Common myeloid progenitor, CD34-positive (primary cell): ENCODE measurements at regions not wholly inside any gene's neighbourhood (a gene's known extent, or its start where the extent isn't known, plus 50 kb on each side); places are given as distances from the start of the nearest gene placed in this dataset.
"Not testable (repeated sequence)": the region's sequence is repeated elsewhere in the genome, so short reads cannot be mapped to it uniquely, and the experiment has no call there.

Source experiments
- CTCF ChIA-PET: fragments of 350-600 bp; sonication (Branson Sonifier 250); formaldehyde crosslinking; loops from one replicate; lab custom pipeline; 2021; ENCODE audit warnings: antibody characterized with exemption; lab: Charles Lee
- POLR2A ChIA-PET: fragments of 350-600 bp; sonication (Branson Sonifier 250); formaldehyde crosslinking; loops from one replicate; lab custom pipeline; 2021; ENCODE audit warnings: antibody characterized with exemption; lab: Charles Lee
- DNase-seq, 3 donors: peaks; one replicate each; pipeline versions ENCODE4 v3.0.0 to v3.0.0-alpha.2; 2013
- H3K27ac ChIP-seq, 2 experiments: 1 replicate in 1 of 2; 2 replicates in 1 of 2; pipeline ENCODE4 v1.7.0; 2013; ENCODE audit warnings: inconsistent platforms in 2 of 2, low read length in 2 of 2, mild to moderate bottlenecking in 2 of 2, low read depth in 1 of 2, moderate library complexity in 1 of 2; ENCODE audit not compliant: severe bottlenecking in 2 of 2, insufficient read depth in 1 of 2, poor library complexity in 1 of 2
- H3K27me3 ChIP-seq, 5 experiments: replicated peaks in 2 of 5; 1 replicate in 3 of 5; 2 replicates in 2 of 5; pipeline versions ENCODE4 v1.6.1 to v1.7.0; 2013; ENCODE audit warnings: low read length in 4 of 5, mild to moderate bottlenecking in 2 of 5, moderate library complexity in 2 of 5, inconsistent platforms in 1 of 5; ENCODE audit not compliant: insufficient read depth in 5 of 5, control insufficient read depth in 4 of 5
- H3K36me3 ChIP-seq, 4 experiments: 1 replicate in 2 of 4; 2 replicates in 2 of 4; pipeline versions ENCODE4 v1.6.1 to v1.7.0; 2013; ENCODE audit warnings: low read length in 3 of 4, control low read depth in 1 of 4, mild to moderate bottlenecking in 1 of 4; ENCODE audit not compliant: control insufficient read depth in 4 of 4, insufficient read depth in 4 of 4
- H3K4me1 ChIP-seq, 4 experiments: 1 replicate in 3 of 4; 2 replicates in 1 of 4; pipeline versions ENCODE4 v1.6.1 to v1.7.1; 2013; ENCODE audit warnings: low read length in 3 of 4, mild to moderate bottlenecking in 3 of 4, control low read depth in 1 of 4, inconsistent platforms in 1 of 4, moderate library complexity in 1 of 4; ENCODE audit not compliant: control insufficient read depth in 4 of 4, insufficient read depth in 4 of 4; ENCODE audit errors: control extremely low read depth in 1 of 4
- H3K4me3 ChIP-seq, 7 experiments: 1 replicate in 4 of 7; 2 replicates in 3 of 7; pipeline versions ENCODE4 v1.5.1 to v1.7.0; 2013; ENCODE audit warnings: mild to moderate bottlenecking in 7 of 7, low read length in 6 of 7, moderate library complexity in 6 of 7, inconsistent platforms in 2 of 7, low read depth in 2 of 7, control low read depth in 1 of 7; ENCODE audit not compliant: insufficient read depth in 4 of 7, control insufficient read depth in 1 of 7; ENCODE audit errors: extremely low read depth in 1 of 7
- H3K9me3 ChIP-seq, 5 experiments: 1 replicate in 4 of 5; 2 replicates in 1 of 5; pipeline versions ENCODE4 v1.6.1 to v1.7.1; 2013; ENCODE audit warnings: low read length in 4 of 5, mild to moderate bottlenecking in 2 of 5, inconsistent platforms in 1 of 5, low read depth in 1 of 5, moderate library complexity in 1 of 5; ENCODE audit not compliant: control insufficient read depth in 4 of 5, insufficient read depth in 2 of 5; ENCODE audit errors: control extremely low read depth in 1 of 5
- WGBS: methylation state at CpG from one replicate; pipeline ENCODE4 v1.1.5; 2013; ENCODE audit not compliant: insufficient coverage; 5-methylcytosine and 5-hydroxymethylcytosine counted together

- 100% methylated on average over 4 of the region's 5 CpGs for WGBS
- Histone ChIP-seq H3K36me3 (no peaks in the 10 kb centered on the region), H3K4me3 (no peak overlapping the region), H3K4me1 (no peaks in the 10 kb centered on the region), H3K27ac (no peak overlapping the region), H3K9me3 (peaks cover 0 to 3% (median 0%) of the 10 kb centered on the region in 5 experiments), H3K27me3 (no peaks in the 10 kb centered on the region)
- DNase-seq, result no peak
- ChIA-PET POLR2A (no interaction called here), CTCF (no interaction called here)
Observed at GRCh38 chr11:38517991-38518390, 1920.0 kb upstream of the RAG2 start.

GRCh38 chr11:38512830-38513229, 1914.8 kb upstream of the RAG2 start:
- H3K4me3 ChIP-seq, CTCF ChIA-PET, DNase-seq, H3K27ac ChIP-seq, H3K4me1 ChIP-seq, H3K36me3 ChIP-seq, H3K9me3 ChIP-seq, H3K27me3 ChIP-seq, POLR2A ChIA-PET: not testable (repeated sequence)
- no CpG with 5 or more reads among the region's 3 CpGs for WGBS

- Histone ChIP-seq H3K9me3 (no peaks in the 10 kb centered on the region), H3K4me3 (no peak overlapping the region), H3K4me1 (no peaks in the 10 kb centered on the region), H3K27ac (no peak overlapping the region), H3K36me3 (no peaks in the 10 kb centered on the region), H3K27me3 (no peaks in the 10 kb centered on the region)
- POLR2A ChIA-PET, result no interaction called here
- no CpG with 5 or more reads among the region's 2 CpGs for WGBS
- no peak for DNase-seq
- CTCF ChIA-PET, result no interaction called here
Observed at GRCh38 chr11:38510041-38510440, 1912.0 kb upstream of the RAG2 start.

GRCh38 chr11:38503876-38504275, 1905.8 kb upstream of the RAG2 start:
- H3K27ac ChIP-seq, result no peak overlapping the region
- no peak for DNase-seq
- peaks cover 0 to 4% (median 0%) of the 10 kb centered on the region in 5 experiments for H3K9me3 ChIP-seq
- 99% methylated on average over 14 of the region's 14 CpGs for WGBS
- no peak overlapping the region for H3K4me3 ChIP-seq
- H3K4me1 ChIP-seq, result no peaks in the 10 kb centered on the region
- CTCF ChIA-PET, result no interaction called here
- H3K36me3 ChIP-seq, result no peaks in the 10 kb centered on the region
- POLR2A ChIA-PET, result no interaction called here
- H3K27me3 ChIP-seq, result no peaks in the 10 kb centered on the region

GRCh38 chr11:38498721-38499120, 1900.7 kb upstream of the RAG2 start:
- no peak overlapping the region for H3K4me3 ChIP-seq
- WGBS, result 76% methylated on average over 6 of the region's 6 CpGs
- CTCF ChIA-PET, result interaction anchor here (0.6 kb wide), 1 partner anchor 146 kb away, joined by 3 read pairs; no protein-coding TSS in a partner anchor
- no peak for DNase-seq
- POLR2A ChIA-PET, result no interaction called here
- H3K4me1 ChIP-seq, result no peaks in the 10 kb centered on the region
- no peaks in the 10 kb centered on the region for H3K36me3 ChIP-seq
- no peaks in the 10 kb centered on the region for H3K27me3 ChIP-seq
- H3K27ac ChIP-seq, result no peak overlapping the region
- H3K9me3 ChIP-seq, result peaks cover 0 to 4% (median 0%) of the 10 kb centered on the region in 5 experiments

- WGBS, result 100% methylated on average over 1 of the region's 2 CpGs
- Histone ChIP-seq H3K27me3 (no peaks in the 10 kb centered on the region), H3K27ac (no peak overlapping the region), H3K4me1 (no peaks in the 10 kb centered on the region), H3K4me3 (no peak overlapping the region), H3K36me3 (no peaks in the 10 kb centered on the region), H3K9me3 (no peaks in the 10 kb centered on the region)
- no peak for DNase-seq
- ChIA-PET POLR2A (no interaction called here), CTCF (interaction anchor here (0.6 kb wide), 1 partner anchor 1730 kb away, joined by 3 read pairs; no protein-coding TSS in a partner anchor)
Observed at GRCh38 chr11:38491986-38492385, 1894.0 kb upstream of the RAG2 start.

GRCh38 chr11:38481391-38481790, 1883.4 kb upstream of the RAG2 start:
- 100% methylated on average over 8 of the region's 12 CpGs for WGBS
- ChIA-PET POLR2A (no interaction called here), CTCF (no interaction called here)
- DNase-seq, result no peak
- Histone ChIP-seq H3K4me1 (no peaks in the 10 kb centered on the region), H3K4me3 (no peak overlapping the region), H3K27me3 (no peaks in the 10 kb centered on the region), H3K36me3 (no peaks in the 10 kb centered on the region), H3K27ac (no peak overlapping the region), H3K9me3 (no peaks in the 10 kb centered on the region)
